ENCODE measurements at regions not wholly inside any gene's neighbourhood (a gene's known extent, or its start where the extent isn't known, plus 50 kb on each side); places are given as distances from the start of the nearest gene placed in this dataset.

- intact Hi-C loops (cut with micrococcal nuclease; ENCODE audit: unreplicated experiment) (no loop called here), in situ Hi-C loops (cut with HindIII; ENCODE audit: low pct_unique_long_range_greater_than_20kb, low sequenced_read_pairs) (no loop called here)
- no TSS peak for BruUV-seq (replicated peaks)
- H3K9me3 ChIP-seq (ENCODE audit: control insufficient read depth, insufficient read depth, low read depth, low read length): no peaks in the 10 kb centered on the region
- no peak overlapping the region for H3K4me3 ChIP-seq (ENCODE audit: low read depth in 2 of 2, low read length in 2 of 2)
- H3K27me3 ChIP-seq (ENCODE audit: control insufficient read depth, insufficient read depth, low read length): no peaks in the 10 kb centered on the region
- no peak overlapping the region for H3K27ac ChIP-seq (ENCODE audit: low read length)
- DNase-seq (ENCODE audit: low read depth, low spot score): no peak
- H3K4me1 ChIP-seq (ENCODE audit: control insufficient read depth, insufficient read depth, low read length): no peaks in the 10 kb centered on the region
- ATAC-seq: no peak
- no peak for TF ChIP-seq SIN3A (IDR thresholded peaks at IDR 0.05; ENCODE audit: borderline replicate concordance, insufficient read depth, low read depth, low read length)
- TF ChIP-seq, protein P1, sequence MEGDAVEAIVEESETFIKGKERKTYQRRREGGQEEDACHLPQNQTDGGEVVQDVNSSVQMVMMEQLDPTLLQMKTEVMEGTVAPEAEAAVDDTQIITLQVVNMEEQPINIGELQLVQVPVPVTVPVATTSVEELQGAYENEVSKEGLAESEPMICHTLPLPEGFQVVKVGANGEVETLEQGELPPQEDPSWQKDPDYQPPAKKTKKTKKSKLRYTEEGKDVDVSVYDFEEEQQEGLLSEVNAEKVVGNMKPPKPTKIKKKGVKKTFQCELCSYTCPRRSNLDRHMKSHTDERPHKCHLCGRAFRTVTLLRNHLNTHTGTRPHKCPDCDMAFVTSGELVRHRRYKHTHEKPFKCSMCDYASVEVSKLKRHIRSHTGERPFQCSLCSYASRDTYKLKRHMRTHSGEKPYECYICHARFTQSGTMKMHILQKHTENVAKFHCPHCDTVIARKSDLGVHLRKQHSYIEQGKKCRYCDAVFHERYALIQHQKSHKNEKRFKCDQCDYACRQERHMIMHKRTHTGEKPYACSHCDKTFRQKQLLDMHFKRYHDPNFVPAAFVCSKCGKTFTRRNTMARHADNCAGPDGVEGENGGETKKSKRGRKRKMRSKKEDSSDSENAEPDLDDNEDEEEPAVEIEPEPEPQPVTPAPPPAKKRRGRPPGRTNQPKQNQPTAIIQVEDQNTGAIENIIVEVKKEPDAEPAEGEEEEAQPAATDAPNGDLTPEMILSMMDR (IDR thresholded peaks at IDR 0.05): peak; percentile 28; the same call in 1 of the 2 replicates
- ChIA-PET POLR2A (no interaction called here), CTCF (no interaction called here)
- no peaks in the 10 kb centered on the region for H3K36me3 ChIP-seq (ENCODE audit: control insufficient read depth, insufficient read depth, low read length)
Observed at GRCh38 chr2:151161821-151162551, 99.7 kb downstream of the RBM43 start.

DNA sequence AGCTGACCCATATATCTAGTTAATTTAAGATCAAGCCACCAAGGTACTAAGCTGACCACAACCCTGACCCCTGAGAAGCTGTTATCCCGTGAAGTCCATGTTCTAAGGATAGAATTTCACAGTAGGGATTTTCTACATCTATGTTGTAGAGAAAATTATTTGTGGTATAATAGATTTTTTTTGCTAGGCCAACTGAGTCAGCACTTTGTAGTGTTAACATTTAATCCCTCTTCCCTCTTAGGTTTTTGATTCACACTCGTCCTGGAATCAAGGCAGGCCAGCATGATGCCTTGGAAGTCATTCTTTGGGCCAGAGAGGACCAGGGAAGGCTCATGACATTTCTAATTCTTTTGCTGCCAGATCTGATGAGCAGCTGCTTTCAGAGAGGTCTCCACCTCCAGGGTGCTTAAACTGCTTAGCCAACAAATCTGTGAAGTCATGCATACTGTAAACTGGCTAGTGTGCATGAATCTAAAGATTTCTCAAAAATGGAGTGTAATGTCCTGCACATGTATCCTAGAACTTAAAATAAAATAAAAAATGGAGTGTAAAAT is 102.5 kb downstream of the RBM43 start:
- H3K36me3 ChIP-seq (ENCODE audit: control insufficient read depth, insufficient read depth, low read length): no peaks in the 10 kb centered on the region
- ChIA-PET CTCF (no interaction called here), POLR2A (no interaction called here)
- no TSS peak for BruUV-seq (replicated peaks)
- no peak overlapping the region for H3K27ac ChIP-seq (ENCODE audit: low read length)
- intact Hi-C loops (cut with micrococcal nuclease; ENCODE audit: unreplicated experiment): no loop called here
- H3K4me3 ChIP-seq (ENCODE audit: low read depth in 2 of 2, low read length in 2 of 2): no peak overlapping the region
- no peaks in the 10 kb centered on the region for H3K4me1 ChIP-seq (ENCODE audit: control insufficient read depth, insufficient read depth, low read length)
- DNase-seq (ENCODE audit: low read depth, low spot score) (no peak), ATAC-seq (no peak)
- TF ChIP-seq, protein P1 (IDR thresholded peaks at IDR 0.05): no peak
- TF ChIP-seq SIN3A (IDR thresholded peaks at IDR 0.05; ENCODE audit: borderline replicate concordance, insufficient read depth, low read depth, low read length) (no peak), POLR2AphosphoS5 (IDR thresholded peaks at IDR 0.05; ENCODE audit: low read depth, low read length) (no peak), TCF7L2 (IDR thresholded peaks at IDR 0.05; ENCODE audit: low read depth, low read length) (no peak)
- TF ChIP-seq, protein P2, sequence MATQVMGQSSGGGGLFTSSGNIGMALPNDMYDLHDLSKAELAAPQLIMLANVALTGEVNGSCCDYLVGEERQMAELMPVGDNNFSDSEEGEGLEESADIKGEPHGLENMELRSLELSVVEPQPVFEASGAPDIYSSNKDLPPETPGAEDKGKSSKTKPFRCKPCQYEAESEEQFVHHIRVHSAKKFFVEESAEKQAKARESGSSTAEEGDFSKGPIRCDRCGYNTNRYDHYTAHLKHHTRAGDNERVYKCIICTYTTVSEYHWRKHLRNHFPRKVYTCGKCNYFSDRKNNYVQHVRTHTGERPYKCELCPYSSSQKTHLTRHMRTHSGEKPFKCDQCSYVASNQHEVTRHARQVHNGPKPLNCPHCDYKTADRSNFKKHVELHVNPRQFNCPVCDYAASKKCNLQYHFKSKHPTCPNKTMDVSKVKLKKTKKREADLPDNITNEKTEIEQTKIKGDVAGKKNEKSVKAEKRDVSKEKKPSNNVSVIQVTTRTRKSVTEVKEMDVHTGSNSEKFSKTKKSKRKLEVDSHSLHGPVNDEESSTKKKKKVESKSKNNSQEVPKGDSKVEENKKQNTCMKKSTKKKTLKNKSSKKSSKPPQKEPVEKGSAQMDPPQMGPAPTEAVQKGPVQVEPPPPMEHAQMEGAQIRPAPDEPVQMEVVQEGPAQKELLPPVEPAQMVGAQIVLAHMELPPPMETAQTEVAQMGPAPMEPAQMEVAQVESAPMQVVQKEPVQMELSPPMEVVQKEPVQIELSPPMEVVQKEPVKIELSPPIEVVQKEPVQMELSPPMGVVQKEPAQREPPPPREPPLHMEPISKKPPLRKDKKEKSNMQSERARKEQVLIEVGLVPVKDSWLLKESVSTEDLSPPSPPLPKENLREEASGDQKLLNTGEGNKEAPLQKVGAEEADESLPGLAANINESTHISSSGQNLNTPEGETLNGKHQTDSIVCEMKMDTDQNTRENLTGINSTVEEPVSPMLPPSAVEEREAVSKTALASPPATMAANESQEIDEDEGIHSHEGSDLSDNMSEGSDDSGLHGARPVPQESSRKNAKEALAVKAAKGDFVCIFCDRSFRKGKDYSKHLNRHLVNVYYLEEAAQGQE (IDR thresholded peaks at IDR 0.05; ENCODE audit: insufficient read depth in 1 of 2, low read depth in 2 of 2, low read length in 1 of 2): no peak
- H3K27me3 ChIP-seq (ENCODE audit: control insufficient read depth, insufficient read depth, low read length): no peaks in the 10 kb centered on the region
- no peaks in the 10 kb centered on the region for H3K9me3 ChIP-seq (ENCODE audit: control insufficient read depth, insufficient read depth, low read depth, low read length)
- in situ Hi-C loops (cut with HindIII; ENCODE audit: low pct_unique_long_range_greater_than_20kb, low sequenced_read_pairs): no loop called here
